B cell (primary cell): ENCODE measurements at regions not wholly inside any gene's neighbourhood (a gene's known extent, or its start where the extent isn't known, plus 50 kb on each side); places are given as distances from the start of the nearest gene placed in this dataset.

ENCODE experiments used
- ATAC-seq: fragments of 200-7000 bp; cut with Tn5 transposase; one replicate; pipeline ENCODE4 v1.10.0; 2021; ENCODE audit warnings: low read depth, mild to moderate bottlenecking, moderate number of reproducible peaks, moderate library complexity
- CTCF ChIA-PET: fragments of 350-600 bp; sonication (Branson Sonifier 250); formaldehyde crosslinking; loops from one replicate; lab custom pipeline; 2021; ENCODE audit warnings: antibody characterized with exemption, inconsistent platforms; lab: Charles Lee
- POLR2A ChIA-PET: fragments of 350-600 bp; sonication (Branson Sonifier 250); formaldehyde crosslinking; loops from one replicate; lab custom pipeline; 2021; ENCODE audit warnings: antibody characterized with exemption; lab: Charles Lee
- DNase-seq: peaks from one replicate; pipeline ENCODE4 v3.0.0; 2013
- H2AFZ ChIP-seq: 2 replicates; pipeline ENCODE4 v1.6.1; 2012; ENCODE audit warnings: mild to moderate bottlenecking, low read depth, low read length; ENCODE audit not compliant: insufficient read depth, poor library complexity, severe bottlenecking
- H3K27ac ChIP-seq, 2 donors: 1 replicate in 1 of 2; 2 replicates in 1 of 2; pipeline ENCODE4 v1.5.1; 2012 to 2013; ENCODE audit warnings: low read length in 2 of 2, mild to moderate bottlenecking in 2 of 2, moderate library complexity in 1 of 2
- H3K27me3 ChIP-seq, 4 experiments: fragments of 200-600 bp in 1 of 4; sonication (generic) in 1 of 4; replicated peaks in 1 of 4; 1 replicate in 2 of 4; 2 replicates in 2 of 4; pipeline versions ENCODE4 v1.6.1 to v1.7.0; 2013 to 2016; ENCODE audit warnings: low read length in 3 of 4, mild to moderate bottlenecking in 2 of 4, mixed read lengths in 1 of 4, moderate library complexity in 1 of 4; ENCODE audit not compliant: insufficient read depth in 4 of 4, control insufficient read depth in 3 of 4; ENCODE audit errors: control extremely low read depth in 1 of 4
- H3K36me3 ChIP-seq, 2 experiments: replicated peaks in 1 of 2; 1 replicate in 1 of 2; 2 replicates in 1 of 2; pipeline versions ENCODE4 v1.6.1 to v1.7.1; 2013; ENCODE audit warnings: low read length in 1 of 2; ENCODE audit not compliant: insufficient read depth in 2 of 2, control insufficient read depth in 1 of 2; ENCODE audit errors: control extremely low read depth in 1 of 2, extremely low read depth in 1 of 2
- H3K4me1 ChIP-seq, 2 donors: fragments of 200-600 bp in 1 of 2; sonication (generic) in 1 of 2; 1 replicate in 1 of 2; 2 replicates in 1 of 2; pipeline versions ENCODE4 v1.5.1 to v1.6.1; 2013 to 2017; ENCODE audit warnings: low read length in 2 of 2; ENCODE audit not compliant: control insufficient read depth in 2 of 2, insufficient read depth in 2 of 2
- H3K4me2 ChIP-seq: replicated peaks from 2 replicates; pipeline ENCODE3; 2012; ENCODE audit warnings: mild to moderate bottlenecking, low read depth, low read length; ENCODE audit not compliant: poor library complexity, severe bottlenecking
- H3K4me3 ChIP-seq, 5 experiments: fragments of 200-600 bp in 1 of 5; sonication (generic) in 1 of 5; 1 replicate in 3 of 5; 2 replicates in 2 of 5; pipeline versions ENCODE4 v1.5.1 to v1.7.0; 2011 to 2016; ENCODE audit warnings: low read length in 4 of 5, mild to moderate bottlenecking in 4 of 5, low read depth in 2 of 5, control low read depth in 1 of 5, moderate library complexity in 1 of 5; ENCODE audit not compliant: insufficient read depth in 1 of 5; ENCODE audit errors: control extremely low read depth in 1 of 5, extremely low read depth in 1 of 5
- H3K79me2 ChIP-seq: fragments of 200-600 bp; sonication (generic); one replicate; pipeline ENCODE4 v1.6.0; 2016; ENCODE audit warnings: low read length; ENCODE audit not compliant: control insufficient read depth, insufficient read depth
- H3K9ac ChIP-seq: fragments of 200-600 bp; sonication (generic); 2 replicates; pipeline ENCODE4 v1.6.1; 2017; ENCODE audit warnings: mild to moderate bottlenecking, low read length, moderate library complexity
- H3K9me3 ChIP-seq, 3 donors: one replicate each; pipeline versions ENCODE4 v1.6.1 to v1.7.1; 2013; ENCODE audit warnings: low read length in 2 of 3; ENCODE audit not compliant: control insufficient read depth in 2 of 3, insufficient read depth in 1 of 3; ENCODE audit errors: control extremely low read depth in 1 of 3
- H4K20me1 ChIP-seq: 2 replicates; pipeline ENCODE4 v1.6.0; 2012; ENCODE audit warnings: mild to moderate bottlenecking, low read length; ENCODE audit not compliant: insufficient read depth, control insufficient read depth, poor library complexity, severe bottlenecking
- H3K27ac Mint-ChIP-seq: one replicate; pipeline ENCODE4 v1.8.0; 2021; ENCODE audit warnings: mixed read lengths
- H3K27me3 Mint-ChIP-seq: one replicate; pipeline ENCODE4 v1.8.0; 2021; ENCODE audit warnings: mixed read lengths
- H3K4me1 Mint-ChIP-seq: one replicate; pipeline ENCODE4 v1.8.0; 2021; ENCODE audit warnings: mixed read lengths
- H3K4me3 Mint-ChIP-seq: one replicate; pipeline ENCODE4 v1.8.0; 2021; ENCODE audit warnings: mixed read lengths
- H3K9me3 Mint-ChIP-seq: one replicate; pipeline ENCODE4 v1.8.0; 2022; ENCODE audit warnings: mixed read lengths; ENCODE audit not compliant: insufficient read depth
- CTCF ChIP-seq: fragments of 200-600 bp; IDR thresholded peaks from one replicate; pipeline ENCODE4 v1.8.0; 2022; ENCODE audit warnings: antibody characterized with exemption, mild to moderate bottlenecking
- EZH2 ChIP-seq: IDR thresholded peaks from 2 replicates; pipeline ENCODE4 v1.6.1; 2012; ENCODE audit warnings: borderline replicate concordance, low read depth, mild to moderate bottlenecking, moderate library complexity, low read length; ENCODE audit not compliant: insufficient read depth, poor library complexity, severe bottlenecking
- WGBS: methylation state at CpG from one replicate; pipeline ENCODE4 v1.1.5; 2013; ENCODE audit warnings: missing lambda C conversion rate; ENCODE audit not compliant: insufficient coverage; 5-methylcytosine and 5-hydroxymethylcytosine counted together
- intact Hi-C: fragments of 100-400 bp; cut with micrococcal nuclease; formaldehyde crosslinking; loops from one replicate; pipeline ENCODE4 v1.10.0; 2022

- Histone ChIP-seq H3K4me1 (no peaks in the 10 kb centered on the region), H3K36me3 (no peaks in the 10 kb centered on the region), H2AFZ (no peak overlapping the region), H3K4me2 (no peak overlapping the region), H3K27ac (no peak overlapping the region), H3K27me3 (no peaks in the 10 kb centered on the region), H3K9me3 (peaks cover 0 to 5% (median 1%) of the 10 kb centered on the region in 3 donors), H3K9ac (no peak overlapping the region), H3K79me2 (no peaks in the 10 kb centered on the region), H4K20me1 (no peaks in the 10 kb centered on the region), H3K4me3 (no peak overlapping the region)
- no peaks in the 10 kb centered on the region for H3K4me1 Mint-ChIP-seq
- no peak overlapping the region for H3K4me3 Mint-ChIP-seq
- TF ChIP-seq CTCF (no peak), EZH2 (no peak)
- ATAC-seq, result no peak
- no peaks in the 10 kb centered on the region for H3K27me3 Mint-ChIP-seq
- peaks cover 3% of the 10 kb centered on the region for H3K9me3 Mint-ChIP-seq
- 100% methylated on average over 1 of the region's 2 CpGs for WGBS
- intact Hi-C loops, result no loop called here
- ChIA-PET CTCF (no interaction called here), POLR2A (no interaction called here)
- no peak for DNase-seq
- H3K27ac Mint-ChIP-seq, result no peak overlapping the region
Measured at GRCh38 chr2:123692121-123692520, 333.0 kb upstream of the CNTNAP5 start.

GRCh38 chr2:123693836-123694235, 331.3 kb upstream of the CNTNAP5 start:
- DNase-seq (no peak), ATAC-seq (no peak)
- Histone ChIP-seq H3K79me2 (no peaks in the 10 kb centered on the region), H3K36me3 (no peaks in the 10 kb centered on the region), H3K9me3 (no peaks in the 10 kb centered on the region), H3K27me3 (no peaks in the 10 kb centered on the region), H3K9ac (no peak overlapping the region), H2AFZ (no peak overlapping the region), H3K27ac (no peak overlapping the region), H3K4me3 (no peak overlapping the region), H3K4me2 (no peak overlapping the region), H4K20me1 (no peaks in the 10 kb centered on the region), H3K4me1 (no peaks in the 10 kb centered on the region)
- Mint-ChIP-seq H3K27me3 (no peaks in the 10 kb centered on the region), H3K27ac (no peak overlapping the region), H3K4me3 (no peak overlapping the region), H3K4me1 (no peaks in the 10 kb centered on the region), H3K9me3 (no peaks in the 10 kb centered on the region)
- ChIA-PET POLR2A (no interaction called here), CTCF (no interaction called here)
- no CpG with 5 or more reads among the region's 1 CpG for WGBS
- intact Hi-C loops, result no loop called here
- no peak for TF ChIP-seq EZH2
- TF ChIP-seq CTCF, result no peak
